Kidney (tissue), 13 donors: ENCODE measurements at regions not wholly inside any gene's neighbourhood (a gene's known extent, or its start where the extent isn't known, plus 50 kb on each side); places are given as distances from the start of the nearest gene placed in this dataset.

Source experiments
- DNase-seq, 5 donors: peaks; one replicate each; pipeline ENCODE4 v3.0.0-alpha.2; 2013 to 2020
- FAIRE-seq: peaks from 2 replicates; lab custom pipeline; 2012; peaks lifted over from hg19 to GRCh38; lab: Jason Lieb, UNC
- H3K27ac ChIP-seq, 2 donors: one replicate each; pipeline ENCODE4 v1.7.0; 2013; ENCODE audit warnings: low read depth in 2 of 2, low read length in 2 of 2, inconsistent platforms in 1 of 2
- H3K27me3 ChIP-seq: one replicate; pipeline ENCODE4 v1.7.1; 2013; ENCODE audit warnings: low read length, inconsistent platforms; ENCODE audit not compliant: control insufficient read depth, insufficient read depth
- H3K36me3 ChIP-seq, 3 donors: one replicate each; pipeline versions ENCODE4 v1.7.0 to v1.7.1; 2013; ENCODE audit warnings: low read length in 3 of 3, control low read depth in 1 of 3, inconsistent platforms in 1 of 3; ENCODE audit not compliant: insufficient read depth in 3 of 3, control insufficient read depth in 2 of 3
- H3K4me1 ChIP-seq, 3 donors: one replicate each; pipeline versions ENCODE4 v1.7.0 to v1.7.1; 2013; ENCODE audit warnings: low read length in 3 of 3, inconsistent platforms in 1 of 3, low read depth in 1 of 3; ENCODE audit not compliant: control insufficient read depth in 2 of 3, insufficient read depth in 2 of 3
- H3K4me3 ChIP-seq, 3 donors: one replicate each; pipeline versions ENCODE4 v1.7.0 to v1.8.1; 2013; ENCODE audit warnings: low read length in 3 of 3, control low read depth in 1 of 3, inconsistent platforms in 1 of 3
- H3K9ac ChIP-seq, 3 donors: one replicate each; pipeline versions ENCODE4 v1.7.0 to v1.7.1; 2013; ENCODE audit warnings: low read length in 3 of 3, control low read depth in 1 of 3, inconsistent platforms in 1 of 3
- H3K9me3 ChIP-seq, 3 donors: one replicate each; pipeline versions ENCODE4 v1.7.0 to v1.7.1; 2013; ENCODE audit warnings: low read length in 3 of 3, control low read depth in 1 of 3, inconsistent platforms in 1 of 3; ENCODE audit not compliant: control insufficient read depth in 2 of 3, insufficient read depth in 1 of 3
- CTCF ChIP-seq: IDR thresholded peaks from 3 replicates; pipeline ENCODE4 v1.5.1; 2012; ENCODE audit warnings: mild to moderate bottlenecking, moderate library complexity, borderline replicate concordance; ENCODE audit not compliant: insufficient read depth; ENCODE audit errors: extremely low read depth
- intact Hi-C: fragments of 100-400 bp; cut with DNase I; formaldehyde crosslinking; loops from one replicate; pipeline ENCODE4 v1.11.1; 2022
- donor health status: control.
- donor health status: control.
- donor health status: control.
- donor health status: control.
- donor health status: control.
- donor health status: DM: yes; HTN: yes; CAD: no.
- donor health status: Normal renal cell carcinoma (clear cell type).

GRCh38 chr2:121142452-121142851, 142.6 kb downstream of the TFCP2L1 start:
- H3K27ac ChIP-seq: no peak overlapping the region
- DNase-seq (peak in 1 of 5 donors; percentile 32), FAIRE-seq (no peak)
- TF ChIP-seq CTCF: no peak
- H3K4me3 ChIP-seq: no peak overlapping the region
- H3K27me3 ChIP-seq: no peaks in the 10 kb centered on the region
- H3K9ac ChIP-seq: no peak overlapping the region
- no peaks in the 10 kb centered on the region for H3K9me3 ChIP-seq
- intact Hi-C loops: no loop called here
- no peaks in the 10 kb centered on the region for H3K36me3 ChIP-seq
- H3K4me1 ChIP-seq: no peaks in the 10 kb centered on the region

GRCh38 chr2:121144111-121144510, 140.9 kb downstream of the TFCP2L1 start:
- no peak for FAIRE-seq

GRCh38 chr2:121146630-121147029, 138.4 kb downstream of the TFCP2L1 start:
- intact Hi-C loops: no loop called here

More at GRCh38 chr2:121144111-121144510, 140.9 kb downstream of the TFCP2L1 start:
- H3K27ac ChIP-seq: no peak overlapping the region
- no peak for TF ChIP-seq CTCF
- no peaks in the 10 kb centered on the region for H3K9me3 ChIP-seq
- no peaks in the 10 kb centered on the region for H3K36me3 ChIP-seq
- no peaks in the 10 kb centered on the region for H3K27me3 ChIP-seq
- H3K9ac ChIP-seq: no peak overlapping the region
- intact Hi-C loops: no loop called here
- no peak overlapping the region for H3K4me3 ChIP-seq
- H3K4me1 ChIP-seq: no peaks in the 10 kb centered on the region
- no peak for DNase-seq

More at GRCh38 chr2:121146630-121147029, 138.4 kb downstream of the TFCP2L1 start:
- FAIRE-seq: no peak
- no peaks in the 10 kb centered on the region for H3K27me3 ChIP-seq
- no peaks in the 10 kb centered on the region for H3K36me3 ChIP-seq
- TF ChIP-seq CTCF: no peak
- H3K4me3 ChIP-seq: no peak overlapping the region
- no peak overlapping the region for H3K9ac ChIP-seq
- DNase-seq: no peak
- H3K4me1 ChIP-seq: peaks cover 0 to 3% (median 0%) of the 10 kb centered on the region in 3 donors
- H3K9me3 ChIP-seq: no peaks in the 10 kb centered on the region
- no peak overlapping the region for H3K27ac ChIP-seq
